HG03469 (cell line): ENCODE measurements at regions not wholly inside any gene's neighbourhood (a gene's known extent, or its start where the extent isn't known, plus 50 kb on each side); places are given as distances from the start of the nearest gene placed in this dataset.

Experiments
- ATAC-seq: cut with Tn5 transposase; IDR thresholded peaks from one replicate; pipeline ENCODE4 v1.9.1; 2021; ENCODE audit warnings: mild to moderate bottlenecking, moderate library complexity, moderate number of reproducible peaks; ENCODE audit not compliant: unreplicated experiment

DNA sequence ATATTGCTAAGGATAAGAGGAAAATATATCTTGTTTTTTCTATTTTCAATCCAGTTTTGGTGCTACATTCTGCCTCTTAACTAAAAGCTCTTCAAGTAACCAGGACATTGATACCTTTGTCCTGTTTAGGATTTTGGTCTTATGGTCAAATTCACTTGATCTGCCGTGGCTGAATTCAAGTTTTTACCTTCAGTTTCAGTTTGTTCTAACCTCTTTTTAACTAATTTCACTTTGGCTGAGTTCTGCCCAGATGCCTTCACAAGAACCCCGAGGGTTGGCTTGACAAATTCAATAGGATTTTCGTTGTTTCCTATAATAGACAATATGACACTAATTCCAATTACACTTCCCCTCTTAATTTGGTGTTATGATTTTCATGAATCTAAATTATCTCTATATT lies 84.5 kb upstream of the C1orf21 start:
- ATAC-seq: no peak

- no peak for ATAC-seq
Observed at GRCh38 chr1:184310157-184310819, 76.5 kb upstream of the C1orf21 start.

DNA sequence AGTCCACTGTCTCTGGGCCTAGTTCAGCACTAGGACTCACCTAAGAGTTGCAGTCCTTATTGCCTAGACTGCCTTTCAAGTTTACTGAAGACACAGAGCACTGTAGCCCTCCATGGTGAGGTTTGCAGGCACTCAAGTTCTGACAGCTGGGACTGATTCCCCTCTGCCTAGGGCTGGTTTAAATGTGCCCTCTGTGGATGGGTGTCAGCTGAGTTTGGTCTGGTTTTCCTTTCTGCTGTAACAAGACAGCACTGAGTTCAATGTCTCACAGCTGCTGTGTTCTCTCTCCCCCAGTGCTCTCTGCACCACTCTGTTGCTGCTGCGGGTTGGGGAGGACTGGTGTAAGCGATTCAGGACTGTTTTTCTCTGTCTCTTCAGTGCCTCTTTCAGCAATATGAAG lies 75.2 kb upstream of the C1orf21 start:
- ATAC-seq: no peak

- ATAC-seq: no peak
Observed at GRCh38 chr1:184315254-184315653, 71.6 kb upstream of the C1orf21 start.

- no peak for ATAC-seq
Observed at GRCh38 chr1:184319879-184320278, 67.0 kb upstream of the C1orf21 start.

DNA sequence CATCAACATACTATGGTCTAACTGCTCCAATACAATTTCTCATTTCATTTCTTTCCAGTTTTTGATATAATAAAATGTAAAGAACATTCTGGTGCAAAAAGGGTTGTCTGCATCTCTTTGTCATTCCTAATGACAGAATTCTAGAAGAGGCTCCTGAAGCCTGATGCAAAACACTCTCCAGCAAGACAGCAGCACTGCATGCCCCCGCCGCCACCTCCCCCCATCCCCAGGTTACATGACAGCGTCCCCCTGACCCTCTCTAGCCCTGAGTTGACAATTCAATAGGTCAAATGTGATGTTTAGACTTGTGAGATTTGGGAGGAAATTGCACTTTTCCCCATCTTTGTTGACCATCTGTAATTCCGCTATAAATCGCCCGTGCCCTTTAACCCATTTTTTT lies 64.6 kb upstream of the C1orf21 start:
- ATAC-seq: no peak

DNA sequence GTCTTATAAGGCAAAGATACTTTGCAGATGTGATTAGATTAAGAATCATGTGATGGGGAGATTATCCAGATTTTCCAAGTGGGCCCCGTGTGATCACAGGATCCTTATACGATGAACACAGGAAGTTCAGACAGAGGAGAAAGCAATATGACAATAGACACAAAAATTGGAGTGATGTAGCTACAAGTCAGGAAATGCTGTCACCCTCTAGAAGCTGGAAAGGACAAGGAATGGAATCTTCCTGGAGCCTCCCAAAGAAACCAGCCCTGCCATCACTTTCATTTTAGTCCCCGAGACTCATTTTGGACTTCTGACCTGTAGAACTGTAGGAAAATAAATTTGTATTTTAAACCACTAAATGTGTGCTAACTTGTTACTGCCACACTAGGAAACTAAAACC lies 61.9 kb upstream of the C1orf21 start:
- ATAC-seq: no peak

DNA sequence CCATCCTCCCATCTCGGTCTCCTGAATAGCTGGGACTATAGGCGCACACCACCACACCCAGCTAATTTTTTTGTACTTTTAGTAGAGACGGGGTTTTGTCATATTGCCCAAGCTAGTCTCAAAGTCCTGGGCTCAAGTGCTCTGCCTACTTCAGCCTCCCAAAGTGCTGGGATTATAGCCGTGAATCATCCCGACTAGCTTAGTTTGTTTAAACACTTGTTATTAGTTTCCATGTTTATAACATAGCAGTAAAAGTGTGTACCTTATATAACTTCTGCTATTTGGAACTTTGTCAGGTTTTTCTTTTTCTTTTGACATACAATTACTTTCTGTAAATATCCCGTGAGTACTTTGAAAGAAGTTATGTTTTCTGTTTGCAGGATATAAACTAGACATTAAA lies 60.6 kb upstream of the C1orf21 start:
- ATAC-seq: no peak

GRCh38 chr1:184329245-184329953 lies 57.4 kb upstream of the C1orf21 start:
- ATAC-seq: no peak

- ATAC-seq: no peak
Observed at GRCh38 chr1:184329962-184330868, 56.6 kb upstream of the C1orf21 start.

DNA sequence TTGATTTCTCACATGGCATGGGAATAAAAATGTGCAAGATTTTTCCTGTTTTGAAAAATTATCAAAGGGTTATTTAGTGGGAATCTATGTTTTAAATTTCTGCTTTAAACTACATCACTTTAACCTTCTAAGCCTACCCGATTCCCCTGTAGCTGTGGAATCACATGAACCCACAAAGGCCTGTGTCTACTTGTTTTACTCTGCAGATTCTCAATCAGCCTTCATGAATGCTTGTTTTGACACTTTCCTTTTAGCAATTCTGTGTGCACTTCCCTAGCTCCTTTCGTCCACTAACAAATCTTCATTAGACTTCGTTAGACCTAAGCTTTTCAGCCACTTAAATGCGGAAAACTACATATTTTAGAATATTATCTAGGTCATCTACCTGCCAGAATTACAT lies 56.0 kb upstream of the C1orf21 start:
- ATAC-seq: no peak
